ENCODE measurements at regions not wholly inside any gene's neighbourhood (a gene's known extent, or its start where the extent isn't known, plus 50 kb on each side); places are given as distances from the start of the nearest gene placed in this dataset.

GRCh38 chr22:45073064-45073463, 63.3 kb upstream of the PHF21B start:
- Histone ChIP-seq H3K36me3 (ENCODE audit: insufficient read depth, low read length) (no peaks in the 10 kb centered on the region), H3K9me3 (ENCODE audit: control insufficient read depth in 1 of 2, low read length in 2 of 2) (no peaks in the 10 kb centered on the region), H3K4me3 (ENCODE audit: low read length in 2 of 2) (no peak overlapping the region), H3K27me3 (ENCODE audit: insufficient read depth, low read length) (no peaks in the 10 kb centered on the region), H3K27ac (ENCODE audit: low read depth, low read length) (no peak overlapping the region), H3K4me1 (ENCODE audit: insufficient read depth, low read length) (no peaks in the 10 kb centered on the region)
- Mint-ChIP-seq H3K4me1 (no peaks in the 10 kb centered on the region), H3K27me3 (peaks cover 34 to 35% of the 10 kb centered on the region in 2 donors), H3K36me3 (no peaks in the 10 kb centered on the region), H3K9me3 (peaks cover 0 to 2% (median 0%) of the 10 kb centered on the region in 8 donors), H3K4me3 (no peak overlapping the region), H3K27ac (no peak overlapping the region)
- intact Hi-C loops (cut with micrococcal nuclease): no loop called here
- ChIA-PET CTCF (ENCODE audit: partially characterized antibody) (no interaction called here), POLR2A (ENCODE audit: partially characterized antibody) (no interaction called here)
- no peak for DNase-seq

- Mint-ChIP-seq H3K36me3 (no peaks in the 10 kb centered on the region), H3K9me3 (peaks cover 0 to 5% (median 4%) of the 10 kb centered on the region in 8 donors), H3K4me3 (no peak overlapping the region), H3K27ac (no peak overlapping the region), H3K27me3 (peaks cover 31 to 39% of the 10 kb centered on the region in 2 donors), H3K4me1 (peaks cover 0 to 3% (median 1%) of the 10 kb centered on the region in 4 donors)
- no peaks in the 10 kb centered on the region for H3K4me1 ChIP-seq (ENCODE audit: insufficient read depth, low read length)
- no peak overlapping the region for H3K4me3 ChIP-seq (ENCODE audit: low read length in 2 of 2)
- H3K9me3 ChIP-seq (ENCODE audit: control insufficient read depth in 1 of 2, low read length in 2 of 2): no peaks in the 10 kb centered on the region
- ChIA-PET POLR2A (ENCODE audit: partially characterized antibody) (no interaction called here), CTCF (ENCODE audit: partially characterized antibody) (no interaction called here)
- H3K36me3 ChIP-seq (ENCODE audit: insufficient read depth, low read length): no peaks in the 10 kb centered on the region
- H3K27ac ChIP-seq (ENCODE audit: low read depth, low read length): no peak overlapping the region
- no peaks in the 10 kb centered on the region for H3K27me3 ChIP-seq (ENCODE audit: insufficient read depth, low read length)
- DNase-seq: no peak
- intact Hi-C loops (cut with micrococcal nuclease): no loop called here
Measured at GRCh38 chr22:45077286-45077685, 67.5 kb upstream of the PHF21B start.

- ChIA-PET POLR2A (ENCODE audit: partially characterized antibody) (no interaction called here), CTCF (ENCODE audit: partially characterized antibody) (no interaction called here)
- Mint-ChIP-seq H3K9me3 (peaks cover 0 to 5% (median 4%) of the 10 kb centered on the region in 8 donors), H3K27me3 (peaks cover 29 to 35% of the 10 kb centered on the region in 2 donors), H3K4me3 (no peak overlapping the region), H3K27ac (peak overlapping the region in 1 of 7 donors; percentile 24), H3K4me1 (peaks cover 0 to 3% (median 1%) of the 10 kb centered on the region in 4 donors), H3K36me3 (no peaks in the 10 kb centered on the region)
- no peaks in the 10 kb centered on the region for H3K9me3 ChIP-seq (ENCODE audit: control insufficient read depth in 1 of 2, low read length in 2 of 2)
- DNase-seq: no peak
- intact Hi-C loops (cut with micrococcal nuclease): no loop called here
- H3K4me3 ChIP-seq (ENCODE audit: low read length in 2 of 2): no peak overlapping the region
- no peaks in the 10 kb centered on the region for H3K4me1 ChIP-seq (ENCODE audit: insufficient read depth, low read length)
- no peaks in the 10 kb centered on the region for H3K36me3 ChIP-seq (ENCODE audit: insufficient read depth, low read length)
- no peaks in the 10 kb centered on the region for H3K27me3 ChIP-seq (ENCODE audit: insufficient read depth, low read length)
- no peak overlapping the region for H3K27ac ChIP-seq (ENCODE audit: low read depth, low read length)
Measured at GRCh38 chr22:45077826-45078334, 68.1 kb upstream of the PHF21B start.

GRCh38 chr22:45082795-45083194, 73.0 kb upstream of the PHF21B start:
- Histone ChIP-seq H3K27me3 (ENCODE audit: insufficient read depth, low read length) (no peaks in the 10 kb centered on the region), H3K27ac (ENCODE audit: low read depth, low read length) (no peak overlapping the region), H3K9me3 (ENCODE audit: control insufficient read depth in 1 of 2, low read length in 2 of 2) (no peaks in the 10 kb centered on the region), H3K36me3 (ENCODE audit: insufficient read depth, low read length) (no peaks in the 10 kb centered on the region), H3K4me1 (ENCODE audit: insufficient read depth, low read length) (no peaks in the 10 kb centered on the region), H3K4me3 (ENCODE audit: low read length in 2 of 2) (no peak overlapping the region)
- H3K27me3 Mint-ChIP-seq: peaks cover 25 to 27% of the 10 kb centered on the region in 2 donors
- H3K36me3 Mint-ChIP-seq: no peaks in the 10 kb centered on the region
- ChIA-PET CTCF (ENCODE audit: partially characterized antibody) (no interaction called here), POLR2A (ENCODE audit: partially characterized antibody) (no interaction called here)
- peaks cover 0 to 3% (median 1%) of the 10 kb centered on the region in 4 donors for H3K4me1 Mint-ChIP-seq
- DNase-seq: no peak
- peaks cover 0 to 5% (median 4%) of the 10 kb centered on the region in 8 donors for H3K9me3 Mint-ChIP-seq
- intact Hi-C loops (cut with micrococcal nuclease): no loop called here
- H3K27ac Mint-ChIP-seq: no peak overlapping the region
- no peak overlapping the region for H3K4me3 Mint-ChIP-seq

GRCh38 chr22:45083659-45084305, 74.0 kb upstream of the PHF21B start:
- POLR2A ChIA-PET (ENCODE audit: partially characterized antibody): no interaction called here
- Mint-ChIP-seq H3K4me1 (peaks cover 0 to 3% (median 1%) of the 10 kb centered on the region in 4 donors), H3K27me3 (peaks cover 22 to 27% of the 10 kb centered on the region in 2 donors)

GRCh38 chr22:45084400-45084920, 74.7 kb upstream of the PHF21B start:
- Histone ChIP-seq H3K9me3 (ENCODE audit: control insufficient read depth in 1 of 2, low read length in 2 of 2) (no peaks in the 10 kb centered on the region), H3K36me3 (ENCODE audit: insufficient read depth, low read length) (no peaks in the 10 kb centered on the region), H3K4me3 (ENCODE audit: low read length in 2 of 2) (no peak overlapping the region), H3K4me1 (ENCODE audit: insufficient read depth, low read length) (no peaks in the 10 kb centered on the region), H3K27ac (ENCODE audit: low read depth, low read length) (no peak overlapping the region), H3K27me3 (ENCODE audit: insufficient read depth, low read length) (no peaks in the 10 kb centered on the region)
- H3K27me3 Mint-ChIP-seq: peaks cover 19 to 27% of the 10 kb centered on the region in 2 donors
- intact Hi-C loops (cut with micrococcal nuclease): no loop called here
- no peaks in the 10 kb centered on the region for H3K36me3 Mint-ChIP-seq
- peaks cover 0 to 5% (median 4%) of the 10 kb centered on the region in 8 donors for H3K9me3 Mint-ChIP-seq
- no peak overlapping the region for H3K4me3 Mint-ChIP-seq
- ChIA-PET CTCF (ENCODE audit: partially characterized antibody) (no interaction called here), POLR2A (ENCODE audit: partially characterized antibody) (no interaction called here)
- no peak for DNase-seq
- H3K27ac Mint-ChIP-seq: no peak overlapping the region
- H3K4me1 Mint-ChIP-seq: peaks cover 0 to 3% (median 1%) of the 10 kb centered on the region in 4 donors

More at GRCh38 chr22:45083659-45084305, 74.0 kb upstream of the PHF21B start:
- Histone ChIP-seq H3K4me1 (ENCODE audit: insufficient read depth, low read length) (no peaks in the 10 kb centered on the region), H3K36me3 (ENCODE audit: insufficient read depth, low read length) (no peaks in the 10 kb centered on the region), H3K27me3 (ENCODE audit: insufficient read depth, low read length) (no peaks in the 10 kb centered on the region), H3K9me3 (ENCODE audit: control insufficient read depth in 1 of 2, low read length in 2 of 2) (no peaks in the 10 kb centered on the region), H3K27ac (ENCODE audit: low read depth, low read length) (no peak overlapping the region), H3K4me3 (ENCODE audit: low read length in 2 of 2) (no peak overlapping the region)
- no peak overlapping the region for H3K4me3 Mint-ChIP-seq
- CTCF ChIA-PET (ENCODE audit: partially characterized antibody): no interaction called here
- H3K36me3 Mint-ChIP-seq: no peaks in the 10 kb centered on the region
- H3K27ac Mint-ChIP-seq: no peak overlapping the region
- H3K9me3 Mint-ChIP-seq: peaks cover 0 to 5% (median 4%) of the 10 kb centered on the region in 8 donors
- no peak for DNase-seq
- intact Hi-C loops (cut with micrococcal nuclease): no loop called here

- H3K27ac ChIP-seq (ENCODE audit: low read depth, low read length): no peak overlapping the region
- H3K4me3 Mint-ChIP-seq: no peak overlapping the region
- no peak overlapping the region for H3K4me3 ChIP-seq (ENCODE audit: low read length in 2 of 2)
- H3K9me3 Mint-ChIP-seq: peaks cover 0 to 6% (median 2%) of the 10 kb centered on the region in 8 donors
- peaks cover 18 to 19% of the 10 kb centered on the region in 2 donors for H3K27me3 Mint-ChIP-seq
- intact Hi-C loops (cut with micrococcal nuclease): no loop called here
- H3K36me3 ChIP-seq (ENCODE audit: insufficient read depth, low read length): no peaks in the 10 kb centered on the region
- H3K9me3 ChIP-seq (ENCODE audit: control insufficient read depth in 1 of 2, low read length in 2 of 2): no peaks in the 10 kb centered on the region
- no peaks in the 10 kb centered on the region for H3K4me1 ChIP-seq (ENCODE audit: insufficient read depth, low read length)
- no peaks in the 10 kb centered on the region for H3K4me1 Mint-ChIP-seq
- H3K36me3 Mint-ChIP-seq: no peaks in the 10 kb centered on the region
- H3K27me3 ChIP-seq (ENCODE audit: insufficient read depth, low read length): no peaks in the 10 kb centered on the region
- no peak for DNase-seq
- H3K27ac Mint-ChIP-seq: no peak overlapping the region
- ChIA-PET CTCF (ENCODE audit: partially characterized antibody) (interaction anchor here (0.5 kb wide), 1 partner anchor 642 kb away, joined by 3 read pairs; no protein-coding TSS in a partner anchor), POLR2A (ENCODE audit: partially characterized antibody) (no interaction called here)
Measured at GRCh38 chr22:45087802-45088201, 75.9 kb upstream of the NUP50 start.

All from CD4-positive, alpha-beta memory T cell (primary cell).